ENCODE measurements at regions not wholly inside any gene's neighbourhood (a gene's known extent, or its start where the extent isn't known, plus 50 kb on each side); places are given as distances from the start of the nearest gene placed in this dataset.
A peak's percentile ranks its signal among the peaks of the same experiment; 100 is the strongest.

GRCh38 chr21:31484219-31484618 is 140.2 kb upstream of the TIAM1 start:
- Mint-ChIP-seq H3K27ac (no peak overlapping the region), H3K4me3 (no peak overlapping the region), H3K36me3 (ENCODE audit: low read depth) (peaks cover 7% of the 10 kb centered on the region), H3K4me1 (ENCODE audit: low read depth) (no peaks in the 10 kb centered on the region), H3K27me3 (no peaks in the 10 kb centered on the region), H3K9me3 (peaks cover 8% of the 10 kb centered on the region)

GRCh38 chr21:31483146-31483545 is 139.1 kb upstream of the TIAM1 start:
- peaks cover 8% of the 10 kb centered on the region for H3K9me3 Mint-ChIP-seq
- H3K36me3 Mint-ChIP-seq (ENCODE audit: low read depth) = peaks cover 7% of the 10 kb centered on the region
- no peak overlapping the region for H3K4me3 Mint-ChIP-seq
- H3K27me3 Mint-ChIP-seq = no peaks in the 10 kb centered on the region
- H3K4me1 Mint-ChIP-seq (ENCODE audit: low read depth) = no peaks in the 10 kb centered on the region
- H3K27ac Mint-ChIP-seq = no peak overlapping the region

GRCh38 chr21:31482460-31482859 is 138.4 kb upstream of the TIAM1 start:
- H3K36me3 Mint-ChIP-seq (ENCODE audit: low read depth) = peaks cover 7% of the 10 kb centered on the region
- H3K27ac Mint-ChIP-seq = no peak overlapping the region
- H3K9me3 Mint-ChIP-seq = peaks cover 8% of the 10 kb centered on the region
- no peaks in the 10 kb centered on the region for H3K4me1 Mint-ChIP-seq (ENCODE audit: low read depth)
- no peak overlapping the region for H3K4me3 Mint-ChIP-seq
- no peaks in the 10 kb centered on the region for H3K27me3 Mint-ChIP-seq

GRCh38 chr21:31480228-31480627 is 136.2 kb upstream of the TIAM1 start:
- H3K9me3 Mint-ChIP-seq = peaks cover 6% of the 10 kb centered on the region
- H3K4me3 Mint-ChIP-seq = no peak overlapping the region
- H3K27ac Mint-ChIP-seq = no peak overlapping the region
- H3K4me1 Mint-ChIP-seq (ENCODE audit: low read depth) = no peaks in the 10 kb centered on the region
- H3K36me3 Mint-ChIP-seq (ENCODE audit: low read depth) = peaks cover 7% of the 10 kb centered on the region
- no peaks in the 10 kb centered on the region for H3K27me3 Mint-ChIP-seq

GRCh38 chr21:31479714-31480113 is 135.7 kb upstream of the TIAM1 start:
- peaks cover 1% of the 10 kb centered on the region for H3K9me3 Mint-ChIP-seq
- H3K4me3 Mint-ChIP-seq = no peak overlapping the region
- H3K36me3 Mint-ChIP-seq (ENCODE audit: low read depth) = peaks cover 7% of the 10 kb centered on the region
- H3K27me3 Mint-ChIP-seq = no peaks in the 10 kb centered on the region
- no peak overlapping the region for H3K27ac Mint-ChIP-seq
- H3K4me1 Mint-ChIP-seq (ENCODE audit: low read depth) = no peaks in the 10 kb centered on the region

- Mint-ChIP-seq H3K27ac (no peak overlapping the region), H3K9me3 (no peaks in the 10 kb centered on the region), H3K36me3 (ENCODE audit: low read depth) (peaks cover 7% of the 10 kb centered on the region), H3K27me3 (no peaks in the 10 kb centered on the region), H3K4me1 (ENCODE audit: low read depth) (no peaks in the 10 kb centered on the region), H3K4me3 (no peak overlapping the region)
These were observed 135.2 kb upstream of the TIAM1 start for GRCh38 chr21:31479222-31479621.

- Mint-ChIP-seq H3K27ac (no peak overlapping the region), H3K4me3 (no peak overlapping the region), H3K36me3 (ENCODE audit: low read depth) (peaks cover 5% of the 10 kb centered on the region), H3K9me3 (no peaks in the 10 kb centered on the region), H3K4me1 (ENCODE audit: low read depth) (no peaks in the 10 kb centered on the region), H3K27me3 (no peaks in the 10 kb centered on the region)
These were observed 132.4 kb upstream of the TIAM1 start for GRCh38 chr21:31476263-31477022.

GRCh38 chr21:31475223-31475622 is 131.2 kb upstream of the TIAM1 start:
- H3K27ac Mint-ChIP-seq = no peak overlapping the region
- no peaks in the 10 kb centered on the region for H3K9me3 Mint-ChIP-seq
- no peaks in the 10 kb centered on the region for H3K4me1 Mint-ChIP-seq (ENCODE audit: low read depth)
- H3K27me3 Mint-ChIP-seq = no peaks in the 10 kb centered on the region
- H3K4me3 Mint-ChIP-seq = no peak overlapping the region
- no peaks in the 10 kb centered on the region for H3K36me3 Mint-ChIP-seq (ENCODE audit: low read depth)

GRCh38 chr21:31473685-31474345 is 129.8 kb upstream of the TIAM1 start:
- H3K36me3 Mint-ChIP-seq (ENCODE audit: low read depth) = no peaks in the 10 kb centered on the region
- H3K27ac Mint-ChIP-seq = no peak overlapping the region
- no peaks in the 10 kb centered on the region for H3K27me3 Mint-ChIP-seq
- H3K9me3 Mint-ChIP-seq = no peaks in the 10 kb centered on the region
- no peak overlapping the region for H3K4me3 Mint-ChIP-seq
- no peaks in the 10 kb centered on the region for H3K4me1 Mint-ChIP-seq (ENCODE audit: low read depth)

- no peaks in the 10 kb centered on the region for H3K27me3 Mint-ChIP-seq
- H3K9me3 Mint-ChIP-seq = no peaks in the 10 kb centered on the region
- H3K36me3 Mint-ChIP-seq (ENCODE audit: low read depth) = no peaks in the 10 kb centered on the region
- no peaks in the 10 kb centered on the region for H3K4me1 Mint-ChIP-seq (ENCODE audit: low read depth)
- no peak overlapping the region for H3K27ac Mint-ChIP-seq
- H3K4me3 Mint-ChIP-seq = no peak overlapping the region
These were observed 127.8 kb upstream of the TIAM1 start for GRCh38 chr21:31471865-31472264.

GRCh38 chr21:31470896-31471694 is 127.0 kb upstream of the TIAM1 start:
- Mint-ChIP-seq H3K27ac (no peak overlapping the region), H3K9me3 (no peaks in the 10 kb centered on the region), H3K36me3 (ENCODE audit: low read depth) (no peaks in the 10 kb centered on the region)

GRCh38 chr21:31460980-31461379 is 116.9 kb upstream of the TIAM1 start:
- H3K27me3 Mint-ChIP-seq = no peaks in the 10 kb centered on the region
- no peaks in the 10 kb centered on the region for H3K9me3 Mint-ChIP-seq
- peaks cover 16% of the 10 kb centered on the region for H3K4me1 Mint-ChIP-seq (ENCODE audit: low read depth)
- no peak overlapping the region for H3K27ac Mint-ChIP-seq
- H3K4me3 Mint-ChIP-seq = peak overlapping the region; percentile 23
- H3K36me3 Mint-ChIP-seq (ENCODE audit: low read depth) = no peaks in the 10 kb centered on the region

More at GRCh38 chr21:31470896-31471694, 127.0 kb upstream of the TIAM1 start:
- Mint-ChIP-seq H3K4me3 (no peak overlapping the region), H3K27me3 (no peaks in the 10 kb centered on the region), H3K4me1 (ENCODE audit: low read depth) (no peaks in the 10 kb centered on the region)

GRCh38 chr21:31459457-31459856 is 115.4 kb upstream of the TIAM1 start:
- H3K4me3 Mint-ChIP-seq = no peak overlapping the region
- H3K27ac Mint-ChIP-seq = no peak overlapping the region
- H3K9me3 Mint-ChIP-seq = no peaks in the 10 kb centered on the region
- no peaks in the 10 kb centered on the region for H3K36me3 Mint-ChIP-seq (ENCODE audit: low read depth)
- H3K4me1 Mint-ChIP-seq (ENCODE audit: low read depth) = peaks cover 16% of the 10 kb centered on the region
- H3K27me3 Mint-ChIP-seq = no peaks in the 10 kb centered on the region

GRCh38 chr21:31457675-31458074 is 113.6 kb upstream of the TIAM1 start:
- no peak overlapping the region for H3K4me3 Mint-ChIP-seq
- H3K27ac Mint-ChIP-seq = no peak overlapping the region
- no peaks in the 10 kb centered on the region for H3K27me3 Mint-ChIP-seq

GRCh38 chr21:31456201-31456600 is 112.1 kb upstream of the TIAM1 start:
- Mint-ChIP-seq H3K9me3 (peaks cover 5% of the 10 kb centered on the region), H3K27ac (no peak overlapping the region), H3K36me3 (ENCODE audit: low read depth) (peaks cover 5% of the 10 kb centered on the region), H3K4me1 (ENCODE audit: low read depth) (peaks cover 11% of the 10 kb centered on the region), H3K27me3 (no peaks in the 10 kb centered on the region), H3K4me3 (no peak overlapping the region)

More at GRCh38 chr21:31457675-31458074, 113.6 kb upstream of the TIAM1 start:
- H3K4me1 Mint-ChIP-seq (ENCODE audit: low read depth) = peaks cover 16% of the 10 kb centered on the region
- H3K9me3 Mint-ChIP-seq = peaks cover 3% of the 10 kb centered on the region
- H3K36me3 Mint-ChIP-seq (ENCODE audit: low read depth) = peaks cover 3% of the 10 kb centered on the region
